ENCODE measurements at regions not wholly inside any gene's neighbourhood (a gene's known extent, or its start where the extent isn't known, plus 50 kb on each side); places are given as distances from the start of the nearest gene placed in this dataset.
A peak's percentile ranks its signal among the peaks of the same experiment; 100 is the strongest.
"Not testable (repeated sequence)": the region's sequence is repeated elsewhere in the genome, so short reads cannot be mapped to it uniquely, and the experiment has no call there.

DNA sequence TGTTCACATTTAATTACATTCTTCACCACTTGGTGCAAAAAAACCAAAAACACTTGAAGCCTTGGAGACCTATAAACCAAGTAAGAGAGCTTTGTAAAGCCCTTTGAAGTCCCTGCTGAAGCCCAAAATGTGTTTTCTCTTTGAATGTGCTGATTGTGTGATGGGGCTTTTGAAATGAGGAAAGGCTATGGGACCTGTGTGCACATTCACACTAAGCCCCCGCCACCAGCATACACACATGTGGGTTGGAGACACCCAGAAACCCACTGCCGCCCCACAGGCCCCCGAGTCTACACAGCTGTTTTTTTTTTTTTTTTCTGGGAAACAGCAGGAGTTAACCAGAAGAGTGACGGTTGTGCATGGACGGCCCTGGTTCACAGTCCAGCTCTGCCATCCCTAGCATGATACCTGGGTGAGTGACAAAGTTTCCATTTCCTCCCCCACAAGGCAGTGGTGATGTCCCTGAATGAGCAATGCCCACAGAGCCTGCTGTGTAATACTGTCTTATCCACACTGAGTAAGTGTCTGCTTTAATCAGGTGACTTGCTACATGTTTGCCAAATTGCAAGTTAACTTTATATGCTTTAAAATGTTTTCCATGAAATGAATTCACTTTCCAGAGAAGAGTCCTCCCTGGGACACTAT is 154.6 kb upstream of the GDF10 start:
- DNase-seq, result no peak

DNA sequence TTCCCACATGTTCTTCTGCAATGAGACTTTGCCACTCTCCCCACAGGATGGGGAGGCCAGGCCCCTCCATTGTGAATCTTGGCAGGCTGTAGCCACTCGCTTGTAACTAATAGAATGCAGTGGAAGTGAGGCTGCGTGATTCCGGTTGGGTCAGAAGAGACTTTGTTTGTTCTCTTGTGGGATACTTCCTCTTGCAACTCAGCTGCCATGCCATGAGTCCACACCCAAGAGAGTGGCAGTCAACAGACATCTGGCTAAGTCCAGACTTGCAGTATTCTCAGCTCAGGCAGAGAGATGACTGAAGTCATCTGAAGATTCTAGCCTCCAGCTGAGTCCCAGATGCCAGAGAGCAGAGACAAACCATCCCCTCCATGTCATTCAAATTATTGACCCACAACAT is 153.4 kb upstream of the GDF10 start:
- no peak for DNase-seq

DNA sequence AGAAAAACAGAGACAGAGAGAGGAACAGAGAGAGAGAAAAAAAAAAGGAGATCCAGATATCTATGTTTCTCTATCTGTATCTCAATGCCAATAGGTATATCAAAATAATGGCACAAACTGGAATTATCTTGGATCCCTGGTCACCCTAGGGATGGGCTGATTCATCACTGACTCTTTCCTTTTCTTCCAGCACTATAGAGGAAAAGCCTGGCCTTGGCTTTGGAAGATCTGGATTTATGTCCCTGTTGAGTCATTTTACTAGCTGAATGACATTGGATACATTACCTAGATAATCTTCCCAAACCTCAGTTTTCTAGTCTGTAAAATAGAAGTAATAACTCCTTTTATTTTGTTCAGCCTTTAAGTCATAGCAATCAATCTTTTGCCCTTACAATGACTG is 152.8 kb upstream of the GDF10 start:
- DNase-seq, result no peak

DNA sequence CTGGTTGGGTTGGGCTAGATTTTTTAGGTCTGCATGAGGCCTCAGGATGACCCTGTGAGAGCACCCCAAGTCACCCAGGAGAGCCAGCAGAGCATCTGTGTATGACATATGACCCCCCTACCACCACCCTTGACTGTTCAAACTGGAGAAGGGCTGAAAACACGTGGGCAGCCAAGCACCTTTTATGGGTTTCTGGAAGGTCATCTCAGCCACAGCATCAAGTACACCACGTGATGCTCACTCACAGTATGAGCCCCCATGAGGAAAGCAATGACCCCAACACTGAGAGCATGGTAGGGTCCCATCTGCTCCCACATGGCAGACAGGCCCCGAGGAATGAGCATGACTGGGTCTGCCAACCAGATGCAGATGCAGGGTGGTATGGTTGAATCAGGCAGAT is 149.4 kb upstream of the GDF10 start:
- DNase-seq, result no peak

DNA sequence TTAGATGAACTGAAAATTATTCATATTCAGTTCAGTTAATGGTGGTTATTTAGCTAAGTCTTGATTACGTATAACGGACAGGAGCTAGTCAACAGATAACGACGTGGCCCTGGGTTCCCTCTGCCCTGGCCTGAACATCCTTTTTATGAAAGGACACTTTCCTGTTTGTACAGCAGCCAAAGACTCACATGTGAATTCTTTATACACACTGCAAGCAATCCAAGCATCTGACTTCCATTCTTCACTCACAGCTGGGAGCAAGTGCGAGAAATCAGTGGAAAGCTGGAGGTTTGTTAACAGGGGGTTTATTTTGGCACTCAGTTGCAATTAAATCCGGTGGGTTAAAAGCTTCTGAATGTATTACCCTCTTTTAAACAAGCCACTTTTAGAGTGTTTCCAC is 148.1 kb upstream of the GDF10 start:
- no peak for DNase-seq

DNA sequence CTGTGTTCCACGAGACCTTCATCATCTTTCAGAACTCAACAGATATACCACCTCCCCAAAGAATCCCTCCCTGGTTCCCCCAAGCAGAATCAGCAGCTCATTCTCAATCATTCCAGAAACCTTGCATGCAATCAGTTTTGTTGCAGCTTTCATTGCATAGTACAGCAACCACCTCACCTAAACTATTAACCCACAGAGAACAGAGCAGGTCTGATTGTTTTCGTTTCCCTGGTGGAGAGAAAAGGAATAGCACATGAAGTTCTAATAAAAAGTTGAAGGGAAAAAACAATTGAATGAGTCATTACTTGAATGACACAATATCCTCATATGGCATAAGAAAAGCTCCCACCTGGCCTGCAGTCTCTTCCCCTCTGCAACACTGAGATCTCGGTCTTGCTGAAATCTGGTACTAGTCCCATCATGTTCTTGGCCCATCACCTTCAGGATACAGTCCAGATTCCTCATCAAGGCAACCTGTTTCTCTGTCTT is 147.1 kb upstream of the GDF10 start:
- no peak for DNase-seq

DNA sequence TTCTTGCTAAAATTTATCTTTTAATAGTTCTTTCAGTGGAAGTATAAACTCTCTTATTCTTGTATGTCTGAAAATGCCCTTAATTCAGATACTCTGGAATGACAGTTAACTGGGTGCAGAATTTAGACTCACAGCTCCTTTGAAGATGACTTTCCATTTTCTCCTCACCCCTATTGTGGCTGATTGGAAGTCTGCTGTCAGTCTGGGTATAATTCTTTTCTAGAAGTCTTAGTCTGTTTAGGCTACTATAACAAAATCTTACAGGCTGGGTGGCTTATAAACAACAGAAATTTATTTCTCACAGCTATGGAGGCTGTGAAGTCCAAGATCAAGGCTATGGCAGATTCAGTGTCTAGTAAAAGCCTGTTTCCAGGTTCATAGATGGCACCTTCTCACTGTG is 145.2 kb upstream of the GDF10 start:
- DNase-seq, result no peak

DNA sequence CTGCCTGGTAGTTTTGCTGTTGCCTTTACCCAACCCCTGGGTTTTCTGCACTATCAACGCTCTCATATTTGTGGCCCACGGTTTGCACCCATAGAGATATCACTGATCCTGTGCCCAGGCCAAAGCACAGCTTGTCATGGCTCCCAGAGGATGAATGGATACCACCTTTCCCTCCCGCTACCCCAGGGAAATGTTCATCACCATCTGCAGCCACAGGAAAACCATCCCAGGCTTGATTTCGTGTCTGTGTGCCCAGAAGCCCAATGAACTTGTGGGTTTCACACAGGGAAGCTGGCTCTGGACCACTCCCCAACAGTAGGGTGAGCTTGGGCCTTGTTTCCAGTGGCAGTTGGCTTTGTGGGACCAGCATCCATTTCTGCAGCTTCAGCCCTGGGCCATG is 143.1 kb upstream of the GDF10 start:
- DNase-seq, result no peak

DNA sequence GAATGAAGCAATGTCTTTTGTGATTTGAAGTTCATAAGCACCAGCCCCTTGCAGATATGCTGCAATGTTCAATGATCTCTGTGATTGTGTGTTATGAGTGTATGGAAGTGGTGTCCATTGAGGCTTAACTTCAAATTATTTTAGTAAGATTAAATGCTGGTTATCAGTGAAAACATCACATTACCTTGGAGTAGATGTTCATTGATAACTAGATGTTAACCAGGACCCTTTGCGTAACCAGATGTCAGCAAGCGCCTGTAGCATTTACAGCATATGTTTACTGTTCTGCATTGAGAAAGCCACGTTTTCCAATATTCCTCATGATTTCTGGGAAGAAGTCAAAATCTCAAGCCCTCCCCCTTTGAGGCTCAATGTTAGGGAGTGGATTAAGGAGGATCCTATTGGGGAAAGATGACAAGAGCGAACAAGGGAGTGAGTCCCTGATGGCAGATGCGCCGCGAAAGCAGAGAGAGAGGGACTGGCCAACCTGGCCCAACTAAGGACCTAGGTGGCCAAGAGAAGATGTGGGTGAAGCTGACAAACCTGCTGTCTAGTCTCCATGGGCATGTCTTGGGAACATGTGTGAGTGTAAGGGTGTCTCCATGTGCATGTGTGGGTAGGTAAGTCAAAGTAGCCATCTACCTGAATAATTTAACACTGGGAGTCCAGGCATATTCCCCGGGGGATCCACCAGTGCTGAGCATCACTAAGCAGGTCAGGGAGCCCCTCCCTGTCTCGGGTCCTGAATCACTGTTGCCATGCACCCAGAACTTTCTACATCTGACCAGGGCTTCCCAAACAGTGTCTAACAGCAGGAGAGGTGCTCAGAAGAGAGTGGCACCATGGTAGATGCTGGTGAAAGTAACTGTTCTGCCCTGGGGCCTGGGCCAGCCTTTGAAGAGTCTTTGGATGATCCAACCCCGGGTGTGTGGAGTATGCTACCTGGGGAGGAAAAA is 141.6 kb upstream of the GDF10 start:
- DNase-seq, result no peak

DNA sequence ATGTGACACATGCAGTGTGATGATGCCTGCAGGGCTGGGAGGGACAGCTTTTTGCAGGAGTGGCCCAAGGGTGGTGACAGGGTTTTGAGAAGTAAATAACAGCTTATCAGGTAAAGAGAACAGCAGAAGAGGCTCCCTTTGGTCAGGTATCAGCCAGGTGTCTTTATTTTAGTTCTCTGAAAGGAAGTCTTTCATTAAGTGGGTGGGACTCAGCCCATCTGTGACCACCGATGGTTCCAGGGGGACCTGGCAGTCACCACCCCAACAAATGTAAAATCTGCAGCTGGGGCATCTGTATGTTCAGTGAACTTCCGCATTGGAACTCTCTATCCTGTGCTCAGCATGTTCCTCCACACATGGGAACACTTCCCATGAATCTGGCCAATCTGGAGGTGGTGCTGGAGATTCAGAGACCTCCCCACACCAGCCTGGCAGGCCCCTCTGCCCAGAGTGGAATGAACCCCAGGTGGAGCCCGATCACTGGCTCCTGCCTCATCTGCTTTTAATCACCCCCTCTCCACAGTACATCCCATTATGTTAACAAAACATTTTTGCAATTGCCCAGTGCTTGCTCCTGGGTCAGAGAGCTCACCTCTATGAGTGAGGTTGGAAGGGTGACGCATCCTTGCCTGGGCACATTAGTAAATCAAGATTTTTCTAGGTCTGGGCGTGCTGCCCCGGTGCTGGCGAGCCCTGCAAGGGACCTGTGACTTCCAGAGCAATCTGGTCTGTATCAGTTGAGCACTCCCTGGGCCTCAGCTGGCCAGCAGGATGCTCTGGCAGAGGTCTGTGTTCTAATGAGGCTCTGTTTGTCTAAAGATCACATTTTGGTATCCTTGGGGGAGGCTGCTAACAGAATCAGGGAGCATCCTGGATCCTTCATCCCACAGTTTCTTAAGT is 140.4 kb upstream of the GDF10 start:
- no peak for DNase-seq

DNA sequence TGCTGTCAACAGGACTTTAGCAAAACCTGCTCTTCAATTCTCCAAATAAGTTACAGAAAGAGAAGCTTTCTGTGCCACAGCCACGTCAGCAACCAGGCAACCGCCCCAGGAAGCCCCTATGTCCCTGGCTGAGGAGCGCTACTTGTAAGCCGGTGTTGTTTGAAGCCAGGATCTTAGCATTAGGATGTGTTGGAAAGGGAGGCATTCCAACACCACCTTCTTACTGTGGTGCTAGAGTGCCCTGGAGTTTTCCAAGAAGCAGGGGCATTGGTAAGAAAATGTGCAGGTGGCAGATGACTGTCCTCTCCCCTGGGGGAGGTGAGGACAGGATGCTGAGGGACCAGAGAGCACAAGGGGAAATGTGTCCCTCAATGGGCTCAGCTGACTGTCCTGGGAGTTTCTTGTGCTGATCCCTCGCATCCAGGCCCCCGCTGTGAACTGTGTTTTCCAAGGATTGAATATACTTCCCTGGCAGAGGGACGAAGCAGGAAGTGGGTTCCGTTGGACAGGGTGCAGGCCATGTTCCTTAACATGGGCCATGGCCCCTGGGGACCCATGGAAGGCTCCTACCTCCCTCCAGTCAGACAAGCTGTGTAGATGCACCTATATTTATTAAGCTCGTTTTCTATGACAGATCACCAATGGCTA is 139.6 kb upstream of the GDF10 start:
- no peak for DNase-seq

DNA sequence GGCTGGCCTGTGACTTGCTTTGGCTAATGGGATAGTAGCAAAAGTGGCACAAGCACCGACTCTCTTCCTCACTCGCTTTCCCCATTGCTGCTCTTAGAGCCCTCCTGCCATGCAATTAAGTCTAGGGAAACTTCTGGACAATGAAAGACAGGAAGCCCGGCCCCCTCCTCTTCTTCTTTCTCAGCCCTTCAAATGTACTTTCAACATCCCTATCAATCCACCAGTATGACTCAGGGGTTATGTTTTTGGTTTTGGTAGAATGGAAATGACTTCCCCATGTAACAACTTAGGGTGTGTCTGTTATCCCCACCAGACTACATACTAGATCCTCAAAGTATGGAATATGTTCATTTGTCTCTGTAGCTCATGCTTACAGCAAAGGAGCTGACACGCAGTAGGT is 139.0 kb upstream of the GDF10 start:
- DNase-seq, result no peak

DNA sequence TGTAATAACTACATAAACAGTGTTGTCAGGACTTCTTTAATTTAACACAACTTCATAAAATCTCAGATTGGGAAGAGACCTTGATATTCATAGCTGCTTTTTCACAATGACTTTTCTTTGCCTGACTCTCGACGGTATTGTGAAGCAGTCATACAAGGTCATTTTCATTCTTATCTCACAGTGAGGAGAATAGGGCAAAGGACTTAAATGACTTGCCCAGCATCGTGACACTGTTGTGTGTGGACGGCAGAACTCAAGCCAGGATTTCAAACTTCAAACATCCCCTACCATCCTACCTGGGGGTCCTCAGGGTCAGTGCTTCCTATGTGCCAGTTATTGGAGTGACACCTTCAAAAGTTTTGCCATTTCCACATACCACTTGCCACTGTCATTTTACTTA is 138.5 kb upstream of the GDF10 start:
- no peak for DNase-seq

DNA sequence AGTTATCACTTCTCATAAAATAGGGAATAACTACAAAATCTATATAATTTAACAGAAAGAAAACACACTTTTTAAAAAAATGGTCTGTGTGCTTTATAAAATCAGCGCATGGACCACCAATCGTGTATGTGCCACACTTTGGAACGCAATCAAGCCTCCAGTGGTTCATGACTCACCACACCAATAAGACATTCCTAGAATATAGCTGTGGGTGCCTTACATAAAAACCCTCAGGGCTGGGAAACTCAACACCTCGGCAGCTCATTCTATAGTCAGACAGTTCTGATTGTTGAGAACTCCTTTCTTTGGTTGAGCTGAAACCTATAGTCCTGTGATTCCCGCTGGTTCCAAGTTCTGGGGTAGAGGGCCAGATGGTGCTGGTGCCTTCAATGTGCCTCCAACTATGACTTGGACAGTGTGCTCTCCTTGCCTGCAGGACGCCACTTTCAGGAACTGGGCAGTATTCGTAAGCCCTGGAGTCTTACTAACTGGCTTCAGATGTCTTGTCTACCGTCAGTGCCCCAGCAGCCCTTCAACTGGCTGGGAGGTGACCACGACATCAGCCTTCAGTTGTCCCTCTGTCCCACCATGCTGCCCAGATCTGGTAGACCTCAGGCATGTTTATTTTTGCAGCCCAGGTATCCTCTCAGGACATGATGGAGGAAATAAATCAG is 135.7 kb upstream of the GDF10 start:
- no peak for DNase-seq

DNA sequence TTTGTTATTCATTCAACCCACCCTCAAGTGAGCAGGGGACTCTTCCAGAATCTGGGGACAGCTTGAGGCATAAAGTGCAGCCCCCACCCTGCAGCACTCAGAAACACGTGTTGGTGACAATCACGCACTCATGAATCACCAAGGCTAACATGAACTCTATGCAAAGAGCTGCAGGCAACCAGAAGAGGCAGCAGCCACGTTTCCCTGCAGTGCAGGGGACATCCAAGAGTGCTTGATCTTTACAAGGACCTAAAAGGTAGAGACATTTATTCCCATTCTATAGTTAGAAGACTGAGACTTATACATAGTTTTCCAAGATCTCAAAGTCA is 135.2 kb upstream of the GDF10 start:
- no peak for DNase-seq

DNA sequence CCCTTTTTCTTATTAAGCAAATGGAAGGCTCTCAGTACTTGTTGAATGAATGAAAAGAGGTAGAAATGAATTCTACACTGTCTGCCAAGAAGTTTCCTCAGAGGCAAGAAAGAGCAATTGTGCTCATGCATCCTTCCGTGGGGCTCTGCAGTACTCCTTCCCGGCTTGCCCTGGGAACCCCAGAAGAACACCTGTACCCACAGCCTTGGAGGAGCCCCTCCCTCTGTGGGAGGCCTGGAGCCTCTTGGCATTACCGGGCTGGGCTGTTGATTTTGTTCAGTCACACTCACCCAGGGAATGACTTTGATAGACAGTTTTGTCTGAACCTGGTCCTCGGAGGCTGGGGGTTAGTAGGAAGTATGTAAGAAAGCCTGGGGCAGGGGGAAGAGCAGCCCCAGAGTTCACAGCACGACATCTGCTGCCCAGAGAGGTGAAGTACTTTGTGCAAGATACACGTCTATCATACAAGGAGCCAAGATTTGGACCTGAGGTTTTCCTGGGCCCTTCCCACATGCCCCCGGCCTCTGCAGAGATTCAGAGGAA is 134.8 kb upstream of the GDF10 start:
- peak; percentile 29 for DNase-seq

DNA sequence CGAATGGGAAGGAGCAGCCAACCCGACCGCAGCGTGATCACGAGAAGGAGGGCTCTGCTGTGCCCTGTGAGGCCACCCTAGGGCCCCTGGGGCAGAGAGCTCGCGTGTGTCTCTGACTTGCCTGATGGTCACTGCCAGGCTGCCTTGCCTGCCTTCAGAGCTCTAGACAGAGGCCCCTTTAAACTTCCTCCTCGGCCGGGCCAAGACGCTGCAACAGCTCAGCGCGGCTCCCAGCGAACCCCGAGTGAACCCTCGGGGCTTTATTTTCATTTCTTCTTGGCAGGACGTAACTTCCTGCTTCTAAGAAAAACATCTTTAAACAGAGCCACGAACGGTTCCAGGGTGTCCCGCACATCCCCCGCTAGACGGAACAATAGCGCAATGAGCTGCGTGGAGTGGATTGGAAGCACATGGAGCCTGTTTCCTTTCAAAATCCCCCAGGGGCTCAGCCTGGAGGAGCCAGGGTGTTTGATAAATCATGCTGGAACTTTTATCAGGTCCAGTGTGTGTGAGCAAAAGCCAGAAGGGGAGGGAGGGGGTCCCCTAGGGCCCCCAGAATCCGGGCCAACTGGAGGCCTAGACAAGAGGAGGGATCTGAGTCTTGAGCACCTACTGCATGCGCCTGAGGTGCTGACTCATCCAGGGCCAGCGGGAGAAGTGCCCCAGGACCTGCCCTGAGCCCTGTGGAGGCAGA is 134.1 kb upstream of the GDF10 start:
- peak; percentile 55 for DNase-seq

DNA sequence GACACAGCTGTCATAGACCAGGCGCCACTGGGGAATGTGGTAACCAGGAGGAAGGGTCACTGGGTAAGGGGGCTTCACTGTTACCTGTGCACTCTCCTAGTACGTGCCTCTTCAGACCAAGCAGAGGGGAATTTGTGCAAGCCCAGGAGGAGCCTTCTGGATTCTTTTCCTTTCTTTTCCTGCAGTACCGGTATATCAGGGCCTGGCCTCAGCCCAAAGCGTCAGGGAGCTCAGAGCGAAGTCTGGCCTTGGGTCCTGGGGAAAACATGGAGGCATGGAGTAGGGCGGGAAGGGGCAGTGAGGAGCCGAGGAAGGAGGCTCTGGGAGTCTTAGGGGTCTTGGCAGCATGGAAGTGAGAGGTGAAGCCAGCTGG is 133.6 kb upstream of the GDF10 start:
- no peak for DNase-seq

DNA sequence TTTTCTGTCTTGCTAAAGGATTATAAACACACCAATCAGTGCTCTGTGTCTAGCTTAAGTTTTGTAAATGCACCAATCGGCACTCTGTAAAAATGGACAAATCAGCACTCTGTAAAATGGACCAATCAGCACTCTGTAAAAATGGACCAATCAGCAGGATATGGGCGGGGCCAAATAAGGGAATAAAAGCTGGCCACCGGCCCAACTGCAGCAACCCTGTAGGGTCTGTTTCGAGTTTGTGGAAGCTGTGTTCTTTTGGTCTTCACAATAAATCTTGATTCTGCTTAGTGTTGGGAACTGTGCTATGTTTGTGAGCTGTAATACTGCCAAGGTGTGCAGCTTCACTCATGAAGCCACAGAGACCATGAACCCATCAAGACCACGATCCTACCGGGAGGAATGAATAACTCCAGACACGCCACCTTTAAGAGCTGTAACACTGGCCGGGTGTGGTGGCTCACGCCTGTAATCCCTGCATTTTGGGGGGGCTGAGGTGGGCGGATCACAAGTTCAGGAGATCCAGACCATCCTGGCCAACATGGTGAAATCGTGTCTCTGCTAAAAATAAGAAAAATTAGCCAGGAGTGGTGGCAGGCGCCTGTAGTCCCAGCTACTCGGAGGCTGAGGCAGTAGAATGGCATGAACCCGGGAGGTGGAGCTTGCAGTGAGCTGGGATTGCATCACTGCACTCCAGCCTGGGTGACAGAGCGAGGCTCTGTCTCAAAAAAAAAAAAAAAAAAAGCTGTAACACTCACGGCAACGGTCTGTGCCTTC is 133.0 kb upstream of the GDF10 start:
- not testable (repeated sequence) for DNase-seq

DNA sequence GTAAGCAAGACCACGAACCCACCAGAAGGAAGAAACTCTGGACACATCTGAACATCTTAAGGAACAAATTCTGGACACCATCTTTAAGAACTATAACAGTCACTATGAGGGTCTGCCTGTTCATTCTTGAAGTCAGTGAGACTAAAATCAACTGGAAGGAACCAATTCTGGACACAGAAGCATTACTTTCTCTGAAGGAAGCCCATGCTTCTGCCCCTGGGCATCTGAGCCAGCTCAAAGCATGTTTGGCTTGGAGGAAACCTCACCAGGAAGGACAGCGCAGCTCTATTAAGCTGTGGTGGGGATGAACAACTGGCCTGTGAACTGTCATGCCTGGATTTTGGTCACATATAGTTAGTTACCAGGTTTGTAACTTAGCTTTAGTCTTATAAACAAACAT is 132.4 kb upstream of the GDF10 start:
- no peak for DNase-seq

DNA sequence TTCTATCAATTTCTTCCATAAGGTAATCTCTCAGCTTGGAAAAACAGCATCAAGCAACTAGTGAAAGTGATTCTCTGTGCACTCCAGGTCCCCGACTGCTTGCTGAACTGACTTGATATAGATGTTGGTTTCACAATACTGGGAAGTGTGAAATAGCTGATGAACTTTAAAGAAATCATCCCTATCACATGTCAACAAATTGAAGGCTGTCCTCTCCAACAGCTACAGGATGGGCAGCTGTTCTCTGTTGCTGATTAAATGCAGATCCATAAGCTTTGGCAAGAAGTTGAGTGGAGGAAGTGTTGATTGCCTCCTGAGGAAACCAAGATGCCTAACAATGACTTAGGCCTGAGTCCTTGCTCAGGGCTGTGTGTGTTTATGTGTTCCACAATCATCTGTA is 130.4 kb upstream of the GDF10 start:
- DNase-seq, result no peak

All from activated T-cell treated with anti-CD3 and anti-CD28 coated beads, Interleukin-2, amount 50 U/mL, for 1 hour (primary cell).